PFSK-1 (cell line): ENCODE measurements at regions not wholly inside any gene's neighbourhood (a gene's known extent, or its start where the extent isn't known, plus 50 kb on each side); places are given as distances from the start of the nearest gene placed in this dataset.

Experiments used
- FOXP2 ChIP-seq: optimal IDR thresholded peaks from 2 replicates; pipeline ENCODE3; 2011; ENCODE audit warnings: borderline replicate concordance, control low read depth, inconsistent platforms; ENCODE audit not compliant: insufficient read depth; ENCODE audit errors: extremely low read length, extremely low read depth
- POLR2AphosphoS5 ChIP-seq: IDR thresholded peaks from 2 replicates; pipeline ENCODE4 v1.6.1; 2012; ENCODE audit warnings: low read depth, mild to moderate bottlenecking, control low read depth, low read length, moderate library complexity
- REST ChIP-seq, 2 experiments: IDR thresholded peaks; 2 replicates each; pipeline versions ENCODE4 v1.6.1 to v1.8.0; 2011 to 2012; ENCODE audit warnings: low read depth in 2 of 2, low read length in 2 of 2, control low read depth in 1 of 2, inconsistent platforms in 1 of 2, mild to moderate bottlenecking in 1 of 2, moderate library complexity in 1 of 2; ENCODE audit not compliant: insufficient read depth in 1 of 2
- SIN3A ChIP-seq: IDR thresholded peaks from 2 replicates; pipeline ENCODE4 v1.6.1; 2012; ENCODE audit warnings: mild to moderate bottlenecking, low read length, moderate library complexity, borderline replicate concordance; ENCODE audit not compliant: insufficient read depth
- TAF1 ChIP-seq: IDR thresholded peaks from 2 replicates; pipeline ENCODE4 v1.6.1; 2012; ENCODE audit warnings: low read length, control low read depth, borderline replicate concordance; ENCODE audit not compliant: insufficient read depth

DNA sequence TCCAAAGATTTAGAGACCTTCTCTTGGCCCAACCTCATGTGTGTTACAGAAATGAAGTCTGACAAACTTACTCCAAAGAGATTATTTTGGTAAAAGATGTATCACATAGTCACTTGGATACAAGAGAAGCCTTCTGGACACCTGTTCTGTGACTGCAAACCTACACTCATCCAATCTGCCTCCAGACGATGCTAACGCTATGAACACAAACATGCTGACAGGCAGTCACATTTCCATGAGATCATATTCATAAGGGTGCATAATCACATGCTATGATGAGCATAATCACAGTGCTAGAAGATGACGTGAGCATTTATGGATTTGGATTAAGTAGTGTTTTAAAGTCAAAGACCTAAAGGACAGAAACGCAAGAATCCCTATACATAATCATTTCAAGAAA, 340.2 kb downstream of the HACE1 start:
- no peak for TF ChIP-seq REST (IDR thresholded peaks at IDR 0.05; ENCODE audit: insufficient read depth in 1 of 2, low read depth in 2 of 2, low read length in 2 of 2)
- TF ChIP-seq FOXP2 = no peak
- TF ChIP-seq SIN3A = no peak
- TF ChIP-seq POLR2AphosphoS5 = no peak
- TF ChIP-seq TAF1 = no peak

DNA sequence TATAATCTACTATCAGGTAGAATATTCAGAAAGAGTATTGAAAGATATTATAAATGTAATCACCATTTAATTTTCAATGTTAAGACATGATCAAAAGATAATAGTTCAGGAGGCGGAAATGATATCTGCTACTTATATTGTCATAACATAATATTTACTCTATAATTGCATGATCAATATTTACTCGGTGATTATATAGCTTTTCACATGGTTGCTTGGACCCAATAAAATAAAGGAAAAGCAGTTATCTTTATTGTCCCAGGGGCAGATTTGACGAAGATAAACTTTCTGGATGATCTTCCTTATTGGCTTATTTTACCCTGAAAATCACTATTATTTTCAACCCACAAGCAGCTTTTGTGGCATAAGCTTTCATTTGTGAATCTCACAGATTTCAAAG, 350.4 kb downstream of the HACE1 start:
- TF ChIP-seq SIN3A = no peak
- TF ChIP-seq REST (IDR thresholded peaks at IDR 0.05; ENCODE audit: insufficient read depth in 1 of 2, low read depth in 2 of 2, low read length in 2 of 2) = no peak
- TF ChIP-seq TAF1 = no peak
- no peak for TF ChIP-seq POLR2AphosphoS5
- no peak for TF ChIP-seq FOXP2

- TF ChIP-seq REST (IDR thresholded peaks at IDR 0.05; ENCODE audit: insufficient read depth in 1 of 2, low read depth in 2 of 2, low read length in 2 of 2) (no peak), SIN3A (no peak), TAF1 (no peak)
These were observed 353.3 kb downstream of the HACE1 start for GRCh38 chr6:104506429-104506828.

- TF ChIP-seq REST (IDR thresholded peaks at IDR 0.05; ENCODE audit: insufficient read depth in 1 of 2, low read depth in 2 of 2, low read length in 2 of 2) (no peak), POLR2AphosphoS5 (no peak), FOXP2 (no peak), SIN3A (no peak), TAF1 (no peak)
These were observed 353.9 kb downstream of the HACE1 start for GRCh38 chr6:104505838-104506237.

DNA sequence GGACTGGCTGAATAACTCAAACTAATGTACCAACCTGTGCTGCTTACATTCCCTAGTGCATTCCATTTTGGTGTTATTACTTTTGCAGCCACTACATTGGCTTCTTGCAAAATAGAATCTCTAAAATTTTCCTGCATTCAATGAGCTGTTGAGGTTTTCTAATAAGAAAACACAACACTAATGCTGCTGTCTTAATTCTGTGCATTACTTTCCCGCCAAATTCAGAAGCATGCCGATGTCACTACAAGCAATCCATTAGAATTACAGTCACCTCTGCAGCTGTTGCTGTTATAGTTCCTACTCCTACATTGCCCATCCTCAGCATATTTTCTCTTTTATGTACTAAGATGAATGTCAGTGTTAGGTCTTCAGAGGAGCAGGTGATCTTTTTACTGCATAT, 359.5 kb downstream of the HACE1 start:
- TF ChIP-seq SIN3A (no peak), FOXP2 (no peak), TAF1 (no peak), REST (IDR thresholded peaks at IDR 0.05; ENCODE audit: insufficient read depth in 1 of 2, low read depth in 2 of 2, low read length in 2 of 2) (no peak), POLR2AphosphoS5 (no peak)
